ENCODE measurements at regions not wholly inside any gene's neighbourhood (a gene's known extent, or its start where the extent isn't known, plus 50 kb on each side); places are given as distances from the start of the nearest gene placed in this dataset.

DNA sequence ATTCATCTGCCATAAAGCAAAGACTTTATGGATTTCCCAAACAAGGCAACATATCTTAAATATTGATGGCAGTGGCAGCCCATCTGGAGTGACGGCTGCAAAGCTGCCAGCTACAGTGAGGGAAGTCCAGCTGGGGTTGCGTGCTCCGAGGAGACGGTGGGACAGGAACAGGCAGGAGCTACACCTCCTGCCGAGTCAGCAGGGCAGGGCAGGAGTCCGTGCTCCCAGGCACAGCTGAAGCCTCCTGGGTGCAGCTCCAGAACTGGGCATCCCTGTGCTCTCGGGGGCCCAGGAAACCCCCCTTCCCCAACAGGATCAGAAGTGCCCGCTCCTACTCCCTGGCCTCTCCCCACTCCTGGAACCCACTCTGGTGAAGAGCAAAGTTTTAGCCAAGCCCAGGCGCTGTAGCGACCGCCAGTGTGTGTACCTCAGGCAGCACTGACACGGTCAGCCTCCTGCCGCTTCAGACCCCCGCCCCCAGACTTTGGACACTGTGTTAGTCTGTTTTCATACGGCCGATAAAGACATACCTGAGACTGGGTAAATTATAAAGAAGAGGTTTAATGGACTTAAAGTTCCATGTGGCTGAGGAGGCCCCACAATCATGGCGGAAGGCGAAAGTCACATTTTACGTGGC lies 556.4 kb upstream of the CCDC54 start:
- TF ChIP-seq, protein P1, sequence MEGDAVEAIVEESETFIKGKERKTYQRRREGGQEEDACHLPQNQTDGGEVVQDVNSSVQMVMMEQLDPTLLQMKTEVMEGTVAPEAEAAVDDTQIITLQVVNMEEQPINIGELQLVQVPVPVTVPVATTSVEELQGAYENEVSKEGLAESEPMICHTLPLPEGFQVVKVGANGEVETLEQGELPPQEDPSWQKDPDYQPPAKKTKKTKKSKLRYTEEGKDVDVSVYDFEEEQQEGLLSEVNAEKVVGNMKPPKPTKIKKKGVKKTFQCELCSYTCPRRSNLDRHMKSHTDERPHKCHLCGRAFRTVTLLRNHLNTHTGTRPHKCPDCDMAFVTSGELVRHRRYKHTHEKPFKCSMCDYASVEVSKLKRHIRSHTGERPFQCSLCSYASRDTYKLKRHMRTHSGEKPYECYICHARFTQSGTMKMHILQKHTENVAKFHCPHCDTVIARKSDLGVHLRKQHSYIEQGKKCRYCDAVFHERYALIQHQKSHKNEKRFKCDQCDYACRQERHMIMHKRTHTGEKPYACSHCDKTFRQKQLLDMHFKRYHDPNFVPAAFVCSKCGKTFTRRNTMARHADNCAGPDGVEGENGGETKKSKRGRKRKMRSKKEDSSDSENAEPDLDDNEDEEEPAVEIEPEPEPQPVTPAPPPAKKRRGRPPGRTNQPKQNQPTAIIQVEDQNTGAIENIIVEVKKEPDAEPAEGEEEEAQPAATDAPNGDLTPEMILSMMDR (conservative IDR thresholded peaks at IDR 0.05; ENCODE audit: low read depth in 2 of 2): no peak
- TF ChIP-seq EZH2 (IDR thresholded peaks at IDR 0.05; ENCODE audit: low read depth, unreplicated experiment) (no peak), POLR2AphosphoS5 (IDR thresholded peaks at IDR 0.05; ENCODE audit: low read depth) (no peak)

Measured in GM23338 (cell line).